GM18858 (cell line): ENCODE measurements at regions not wholly inside any gene's neighbourhood (a gene's known extent, or its start where the extent isn't known, plus 50 kb on each side); places are given as distances from the start of the nearest gene placed in this dataset.
"Not testable (repeated sequence)": the region's sequence is repeated elsewhere in the genome, so short reads cannot be mapped to it uniquely, and the experiment has no call there.

Experiments used
- ATAC-seq: cut with Tn5 transposase; IDR thresholded peaks from one replicate; pipeline ENCODE4 v1.9.1; 2021; ENCODE audit not compliant: unreplicated experiment

GRCh38 chr2:87343347-87343746 is 321.7 kb upstream of the PLGLB1 start:
- ATAC-seq, result not testable (repeated sequence)

- ATAC-seq, result not testable (repeated sequence)
Measured at GRCh38 chr2:87345283-87345682, 323.6 kb upstream of the PLGLB1 start.

GRCh38 chr2:87348556-87348955 is 326.9 kb upstream of the PLGLB1 start:
- ATAC-seq, result not testable (repeated sequence)

- not testable (repeated sequence) for ATAC-seq
Measured at GRCh38 chr2:87349006-87349405, 327.4 kb upstream of the PLGLB1 start.

- not testable (repeated sequence) for ATAC-seq
Measured at GRCh38 chr2:87352178-87352934, 330.7 kb upstream of the PLGLB1 start.

- not testable (repeated sequence) for ATAC-seq
Measured at GRCh38 chr2:87353408-87353807, 331.8 kb upstream of the PLGLB1 start.

GRCh38 chr2:87354102-87354501 is 332.5 kb upstream of the PLGLB1 start:
- ATAC-seq, result not testable (repeated sequence)

GRCh38 chr2:87360250-87360649 is 338.6 kb upstream of the PLGLB1 start:
- ATAC-seq, result not testable (repeated sequence)

- not testable (repeated sequence) for ATAC-seq
Measured at GRCh38 chr2:87360927-87361326, 339.3 kb upstream of the PLGLB1 start.

GRCh38 chr2:87361805-87362204 is 340.2 kb upstream of the PLGLB1 start:
- ATAC-seq, result not testable (repeated sequence)

- ATAC-seq, result not testable (repeated sequence)
Measured at GRCh38 chr2:87364379-87364778, 342.7 kb upstream of the PLGLB1 start.

- ATAC-seq, result not testable (repeated sequence)
Measured at GRCh38 chr2:87365038-87365437, 343.4 kb upstream of the PLGLB1 start.

GRCh38 chr2:87386063-87386560 is 361.8 kb upstream of the PLGLB2 start:
- not testable (repeated sequence) for ATAC-seq

GRCh38 chr2:87395784-87396183 is 352.1 kb upstream of the PLGLB2 start:
- ATAC-seq, result not testable (repeated sequence)

GRCh38 chr2:87396551-87397265 is 351.2 kb upstream of the PLGLB2 start:
- not testable (repeated sequence) for ATAC-seq

- ATAC-seq, result not testable (repeated sequence)
Measured at GRCh38 chr2:87397276-87398065, 350.4 kb upstream of the PLGLB2 start.

- ATAC-seq, result not testable (repeated sequence)
Measured at GRCh38 chr2:87398567-87399305, 349.2 kb upstream of the PLGLB2 start.

- no peak for ATAC-seq
Measured at GRCh38 chr2:87401726-87402345, 346.1 kb upstream of the PLGLB2 start.

- no peak for ATAC-seq
Measured at GRCh38 chr2:87403893-87404175, 344.1 kb upstream of the PLGLB2 start.
